K562 (cell line): ENCODE measurements at regions not wholly inside any gene's neighbourhood (a gene's known extent, or its start where the extent isn't known, plus 50 kb on each side); places are given as distances from the start of the nearest gene placed in this dataset.

Experiments used
- ATAC-seq: fragments of 200-7000 bp; cut with Tn5 transposase; 3 replicates; pipeline ENCODE4 v1.9.1; 2020; ENCODE audit warnings: moderate library complexity
- BruUV-seq: library from RNA; stranded (reverse); fragments of 400-500 nt; replicated peaks from 2 replicates; lab custom pipeline; 2021; lab: Mats Ljungman, UMichigan
- CTCF ChIA-PET: fragments of 300-600 bp; formaldehyde crosslinking; extraction: SDS; loops from one replicate; lab custom pipeline; 2021; ENCODE audit warnings: low intra/inter-chr PET ratio; lab: Yijun Ruan, JAX
- POLR2A ChIA-PET: fragments of 300-600, 350-650 bp; sonication (Branson Sonifier 250); formaldehyde crosslinking; extraction: SDS; loops from one replicate; lab custom pipeline; 2021; ENCODE audit warnings: antibody characterized with exemption, inconsistent platforms; lab: Yijun Ruan, JAX
- DNase-seq, 4 experiments: peaks; one replicate each; pipeline versions ENCODE4 v3.0.0 to v3.0.0-alpha.2; 2011 to 2018; ENCODE audit warnings: low spot score in 3 of 4, mixed read lengths in 3 of 4; ENCODE audit errors: extremely low read depth in 1 of 4
- FAIRE-seq: peaks from 2 replicates; lab custom pipeline; 2011; peaks lifted over from hg19 to GRCh38; lab: Jason Lieb, UNC
- H2AFZ ChIP-seq: 2 replicates; pipeline ENCODE4 v1.6.0; 2011; ENCODE audit warnings: low read depth, low read length, control low read depth, inconsistent platforms
- H3K27ac ChIP-seq: fragments of 200-600 bp; 3 replicates; pipeline ENCODE4 v1.8.0; 2011; ENCODE audit warnings: low read depth, mild to moderate bottlenecking, control low read depth, inconsistent platforms, low read length, moderate library complexity, mixed read lengths; ENCODE audit errors: extremely low read depth
- H3K27me3 ChIP-seq, 2 experiments: fragments of 300-600 bp in 1 of 2; 2 replicates in 1 of 2; 3 replicates in 1 of 2; pipeline versions ENCODE4 v1.6.0 to v1.8.0; 2011; ENCODE audit warnings: inconsistent platforms in 2 of 2, low read length in 2 of 2, mild to moderate bottlenecking in 1 of 2, mixed read lengths in 1 of 2, moderate library complexity in 1 of 2; ENCODE audit not compliant: control insufficient read depth in 2 of 2, insufficient read depth in 2 of 2
- H3K36me3 ChIP-seq: fragments of 300-600 bp; 3 replicates; pipeline ENCODE4 v1.8.0; 2011; ENCODE audit warnings: mild to moderate bottlenecking, low read length, inconsistent platforms; ENCODE audit not compliant: control insufficient read depth, insufficient read depth
- H3K4me1 ChIP-seq, 2 experiments: fragments of 200-600 bp in 1 of 2; replicated peaks in 1 of 2; 2 replicates in 1 of 2; 3 replicates in 1 of 2; pipeline versions ENCODE4 v1.5.1 to v1.8.0; 2011; ENCODE audit warnings: inconsistent platforms in 2 of 2, low read length in 2 of 2, mild to moderate bottlenecking in 1 of 2, mixed read lengths in 1 of 2, moderate library complexity in 1 of 2; ENCODE audit not compliant: control insufficient read depth in 2 of 2, insufficient read depth in 2 of 2
- H3K4me2 ChIP-seq: 2 replicates; pipeline ENCODE4 v1.6.1; 2011; ENCODE audit warnings: low read length, control low read depth, inconsistent platforms, mixed read lengths; ENCODE audit not compliant: insufficient read depth
- H3K4me3 ChIP-seq: fragments of 200-600 bp; sonication (generic), shearing (Covaris generic); 2 replicates; pipeline ENCODE4 v1.5.1; 2016; ENCODE audit warnings: control low read depth, inconsistent platforms
- H3K79me2 ChIP-seq: fragments of 200-600 bp; 3 replicates; pipeline ENCODE4 v1.8.0; 2011; ENCODE audit warnings: low read length, inconsistent platforms; ENCODE audit not compliant: control insufficient read depth, insufficient read depth
- H3K9ac ChIP-seq, 2 experiments: 2 replicates each; pipeline versions ENCODE4 v1.6.0 to v1.6.1; 2011; ENCODE audit warnings: low read depth in 2 of 2, low read length in 2 of 2, control low read depth in 1 of 2, inconsistent platforms in 1 of 2, mild to moderate bottlenecking in 1 of 2, mixed read lengths in 1 of 2; ENCODE audit not compliant: insufficient read depth in 1 of 2
- H3K9me1 ChIP-seq: one replicate; pipeline ENCODE4 v1.6.0; 2011; ENCODE audit warnings: inconsistent platforms, mild to moderate bottlenecking, low read length, moderate library complexity; ENCODE audit not compliant: control insufficient read depth, insufficient read depth
- H3K9me3 ChIP-seq: replicated peaks from 2 replicates; pipeline ENCODE4 v1.5.1; 2011; ENCODE audit warnings: low read depth, low read length, inconsistent platforms; ENCODE audit not compliant: control insufficient read depth, insufficient read depth
- H4K20me1 ChIP-seq: replicated peaks from 2 replicates; pipeline ENCODE4 v1.6.1; 2011; ENCODE audit warnings: low read length, inconsistent platforms, mixed read lengths; ENCODE audit not compliant: control insufficient read depth, insufficient read depth
- POLR2H ChIP-seq: IDR thresholded peaks from 2 replicates; pipeline ENCODE4 v1.6.1; 2016; ENCODE audit warnings: missing genetic modification characterization, low read depth, mild to moderate bottlenecking, control low read depth, missing compliant biosample characterization, moderate library complexity
- SRSF9 ChIP-seq: fragments of 200-400 bp; formaldehyde crosslinking; IDR thresholded peaks from 2 replicates; pipeline ENCODE4 v1.6.1; 2017; ENCODE audit warnings: low read depth, low read length, borderline replicate concordance
- ZFP91 ChIP-seq: sonication (generic); formaldehyde crosslinking; IDR thresholded peaks from 2 replicates; pipeline ENCODE4 v1.8.0; 2022; ENCODE audit warnings: mild to moderate bottlenecking, missing genetic modification reagents
- ZNF121 ChIP-seq: sonication (generic); formaldehyde crosslinking; conservative IDR thresholded peaks from 2 replicates; pipeline ENCODE4 v1.8.0; 2022; ENCODE audit warnings: missing genetic modification reagents
- ZNF239 ChIP-seq: fragments of 250-450 bp; sonication (Bioruptor Pico); IDR thresholded peaks from 2 replicates; pipeline ENCODE4 v1.4.0; 2020; ENCODE audit warnings: mild to moderate bottlenecking
- WGBS: fragments of 100-300 bp; shearing (Covaris generic); methylation state at CpG from one replicate; pipeline ENCODE4 v1.1.6; 2016; ENCODE audit warnings: low coverage, mixed read lengths; ENCODE audit not compliant: insufficient coverage; ENCODE audit errors: missing lambda C conversion rate; 5-methylcytosine and 5-hydroxymethylcytosine counted together
- in situ Hi-C: fragments of 300-500 bp; cut with MboI; formaldehyde crosslinking; loops from 4 replicates; pipeline ENCODE4 v1.15.0; 2018; ENCODE audit warnings: inconsistent platforms, mixed read lengths
- intact Hi-C: fragments of 100-400 bp; cut with micrococcal nuclease; formaldehyde crosslinking; loops from 2 replicates; pipeline ENCODE4 v1.14.2; 2022
- TF ChIP-seq, protein P1 (sequence below): fragments of 250-450 bp; sonication (Bioruptor Pico); IDR thresholded peaks from 2 replicates; pipeline ENCODE4 v1.8.0; 2022; ENCODE audit warnings: inconsistent platforms, mild to moderate bottlenecking, moderate library complexity, borderline replicate concordance

GRCh38 chr6:8352966-8353340, 82.4 kb downstream of the SLC35B3 start:
- DNase-seq (no peak), FAIRE-seq (no peak), ATAC-seq (no peak)
- no peak for TF ChIP-seq POLR2H
- no peak for TF ChIP-seq ZNF121 (CRISPR knock-in tag)
- TF ChIP-seq, protein P1, sequence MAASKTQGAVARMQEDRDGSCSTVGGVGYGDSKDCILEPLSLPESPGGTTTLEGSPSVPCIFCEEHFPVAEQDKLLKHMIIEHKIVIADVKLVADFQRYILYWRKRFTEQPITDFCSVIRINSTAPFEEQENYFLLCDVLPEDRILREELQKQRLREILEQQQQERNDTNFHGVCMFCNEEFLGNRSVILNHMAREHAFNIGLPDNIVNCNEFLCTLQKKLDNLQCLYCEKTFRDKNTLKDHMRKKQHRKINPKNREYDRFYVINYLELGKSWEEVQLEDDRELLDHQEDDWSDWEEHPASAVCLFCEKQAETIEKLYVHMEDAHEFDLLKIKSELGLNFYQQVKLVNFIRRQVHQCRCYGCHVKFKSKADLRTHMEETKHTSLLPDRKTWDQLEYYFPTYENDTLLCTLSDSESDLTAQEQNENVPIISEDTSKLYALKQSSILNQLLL (CRISPR knock-in tag), result no peak
- no peak for TF ChIP-seq SRSF9
- TF ChIP-seq ZFP91 (CRISPR knock-in tag), result no peak
- TF ChIP-seq ZNF239 (CRISPR knock-in tag), result no peak
- Histone ChIP-seq H3K9me1 (no peaks in the 10 kb centered on the region), H3K4me3 (no peak overlapping the region), H3K4me1 (no peaks in the 10 kb centered on the region), H3K27me3 (no peaks in the 10 kb centered on the region), H3K27ac (no peak overlapping the region), H4K20me1 (no peaks in the 10 kb centered on the region), H3K36me3 (no peaks in the 10 kb centered on the region), H2AFZ (no peak overlapping the region), H3K9ac (no peak overlapping the region), H3K4me2 (no peak overlapping the region), H3K9me3 (no peaks in the 10 kb centered on the region), H3K79me2 (no peaks in the 10 kb centered on the region)
- 5% methylated on average over 4 of the region's 4 CpGs for WGBS
- ChIA-PET POLR2A (no interaction called here), CTCF (no interaction called here)
- no TSS peak for BruUV-seq
- in situ Hi-C loops, result no loop called here
- intact Hi-C loops, result no loop called here
